ENCODE measurements at regions not wholly inside any gene's neighbourhood (a gene's known extent, or its start where the extent isn't known, plus 50 kb on each side); places are given as distances from the start of the nearest gene placed in this dataset.
A peak's percentile ranks its signal among the peaks of the same experiment; 100 is the strongest.

DNA sequence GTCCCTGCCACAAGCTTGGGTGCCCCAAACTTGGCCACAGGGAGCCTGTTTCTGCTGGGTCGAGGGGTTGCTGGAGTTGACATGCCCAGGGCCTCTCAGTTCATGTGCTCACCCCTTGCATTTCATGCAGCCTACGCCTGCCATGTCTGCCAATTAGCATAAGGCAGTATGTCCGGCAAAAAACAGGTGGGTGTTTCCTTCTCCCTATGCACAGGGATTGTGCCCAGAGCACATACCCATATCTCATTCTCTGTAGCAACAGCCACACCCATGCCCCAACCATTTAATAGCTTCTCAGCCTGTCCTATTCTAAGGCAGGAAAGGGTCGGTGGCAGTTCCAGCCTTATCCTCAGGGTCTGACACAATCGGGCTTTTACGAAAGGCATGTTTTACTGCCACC lies 340.4 kb upstream of the ASIC2 start:
- H3K27ac ChIP-seq (ENCODE audit: low read length): no peak overlapping the region
- H3F3A ChIP-seq (ENCODE audit: insufficient read depth, low read length): no peaks in the 10 kb centered on the region
- H3K9me3 ChIP-seq (replicated peaks; ENCODE audit: insufficient read depth, low read length): no peaks in the 10 kb centered on the region
- no peak for DNase-seq
- no peaks in the 10 kb centered on the region for H4K20me1 ChIP-seq (ENCODE audit: insufficient read depth, low read length)
- no peak overlapping the region for H2AFZ ChIP-seq (ENCODE audit: low read length)
- no peaks in the 10 kb centered on the region for H3K27me3 ChIP-seq (replicated peaks; ENCODE audit: insufficient read depth, low read length)
- H3K36me3 ChIP-seq (replicated peaks; ENCODE audit: insufficient read depth, low read length): no peaks in the 10 kb centered on the region
- no peak overlapping the region for H3K4me2 ChIP-seq (ENCODE audit: low read depth, low read length)
- no peak overlapping the region for H3K9ac ChIP-seq (ENCODE audit: low read length)
- H3K4me1 ChIP-seq (ENCODE audit: low read length): no peaks in the 10 kb centered on the region
- H3K79me2 ChIP-seq (ENCODE audit: low read length): no peaks in the 10 kb centered on the region
- H3K4me3 ChIP-seq (ENCODE audit: low read length): no peak overlapping the region
- TF ChIP-seq EZH2phosphoT487 (IDR thresholded peaks at IDR 0.05; ENCODE audit: low read length) (no peak), EZH2 (optimal IDR thresholded peaks at IDR 0.05; ENCODE audit: low read depth, low read length) (no peak)
- TF ChIP-seq, protein P1, sequence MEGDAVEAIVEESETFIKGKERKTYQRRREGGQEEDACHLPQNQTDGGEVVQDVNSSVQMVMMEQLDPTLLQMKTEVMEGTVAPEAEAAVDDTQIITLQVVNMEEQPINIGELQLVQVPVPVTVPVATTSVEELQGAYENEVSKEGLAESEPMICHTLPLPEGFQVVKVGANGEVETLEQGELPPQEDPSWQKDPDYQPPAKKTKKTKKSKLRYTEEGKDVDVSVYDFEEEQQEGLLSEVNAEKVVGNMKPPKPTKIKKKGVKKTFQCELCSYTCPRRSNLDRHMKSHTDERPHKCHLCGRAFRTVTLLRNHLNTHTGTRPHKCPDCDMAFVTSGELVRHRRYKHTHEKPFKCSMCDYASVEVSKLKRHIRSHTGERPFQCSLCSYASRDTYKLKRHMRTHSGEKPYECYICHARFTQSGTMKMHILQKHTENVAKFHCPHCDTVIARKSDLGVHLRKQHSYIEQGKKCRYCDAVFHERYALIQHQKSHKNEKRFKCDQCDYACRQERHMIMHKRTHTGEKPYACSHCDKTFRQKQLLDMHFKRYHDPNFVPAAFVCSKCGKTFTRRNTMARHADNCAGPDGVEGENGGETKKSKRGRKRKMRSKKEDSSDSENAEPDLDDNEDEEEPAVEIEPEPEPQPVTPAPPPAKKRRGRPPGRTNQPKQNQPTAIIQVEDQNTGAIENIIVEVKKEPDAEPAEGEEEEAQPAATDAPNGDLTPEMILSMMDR (IDR thresholded peaks at IDR 0.05; ENCODE audit: low read length): no peak
- H3K9me2 ChIP-seq (replicated peaks; ENCODE audit: insufficient read depth, low read length): no peaks in the 10 kb centered on the region

GRCh38 chr17:33637534-33637933 lies 344.4 kb upstream of the ASIC2 start:
- H3K27ac ChIP-seq (ENCODE audit: low read length): no peak overlapping the region
- H3K9ac ChIP-seq (ENCODE audit: low read length): no peak overlapping the region

GRCh38 chr17:33639103-33639880 lies 346.2 kb upstream of the ASIC2 start:
- Histone ChIP-seq H3F3A (ENCODE audit: insufficient read depth, low read length) (no peaks in the 10 kb centered on the region), H2AFZ (ENCODE audit: low read length) (no peak overlapping the region), H3K27ac (ENCODE audit: low read length) (no peak overlapping the region), H3K9me2 (replicated peaks; ENCODE audit: insufficient read depth, low read length) (no peaks in the 10 kb centered on the region), H3K4me1 (ENCODE audit: low read length) (no peaks in the 10 kb centered on the region), H3K4me3 (ENCODE audit: low read length) (no peak overlapping the region), H3K27me3 (replicated peaks; ENCODE audit: insufficient read depth, low read length) (no peaks in the 10 kb centered on the region), H3K9me3 (replicated peaks; ENCODE audit: insufficient read depth, low read length) (no peaks in the 10 kb centered on the region), H3K79me2 (ENCODE audit: low read length) (no peaks in the 10 kb centered on the region), H4K20me1 (ENCODE audit: insufficient read depth, low read length) (no peaks in the 10 kb centered on the region), H3K9ac (ENCODE audit: low read length) (no peak overlapping the region), H3K36me3 (replicated peaks; ENCODE audit: insufficient read depth, low read length) (no peaks in the 10 kb centered on the region), H3K4me2 (ENCODE audit: low read depth, low read length) (no peak overlapping the region)
- TF ChIP-seq EZH2phosphoT487 (IDR thresholded peaks at IDR 0.05; ENCODE audit: low read length) (no peak), EZH2 (optimal IDR thresholded peaks at IDR 0.05; ENCODE audit: low read depth, low read length) (no peak)
- TF ChIP-seq, protein P1 (IDR thresholded peaks at IDR 0.05; ENCODE audit: low read length): no peak
- no peak for DNase-seq

More at GRCh38 chr17:33637534-33637933, 344.4 kb upstream of the ASIC2 start:
- Histone ChIP-seq H3F3A (ENCODE audit: insufficient read depth, low read length) (no peaks in the 10 kb centered on the region), H3K4me2 (ENCODE audit: low read depth, low read length) (0 out of 2 replicates have a peak overlapping the region, but pooled peaks have one; percentile 13), H3K4me3 (ENCODE audit: low read length) (no peak overlapping the region), H2AFZ (ENCODE audit: low read length) (no peak overlapping the region), H3K9me3 (replicated peaks; ENCODE audit: insufficient read depth, low read length) (no peaks in the 10 kb centered on the region), H3K36me3 (replicated peaks; ENCODE audit: insufficient read depth, low read length) (no peaks in the 10 kb centered on the region), H3K27me3 (replicated peaks; ENCODE audit: insufficient read depth, low read length) (no peaks in the 10 kb centered on the region), H3K4me1 (ENCODE audit: low read length) (no peaks in the 10 kb centered on the region), H4K20me1 (ENCODE audit: insufficient read depth, low read length) (no peaks in the 10 kb centered on the region), H3K79me2 (ENCODE audit: low read length) (no peaks in the 10 kb centered on the region), H3K9me2 (replicated peaks; ENCODE audit: insufficient read depth, low read length) (no peaks in the 10 kb centered on the region)
- TF ChIP-seq, protein P1 (IDR thresholded peaks at IDR 0.05; ENCODE audit: low read length): no peak
- no peak for TF ChIP-seq EZH2 (optimal IDR thresholded peaks at IDR 0.05; ENCODE audit: low read depth, low read length)
- TF ChIP-seq EZH2phosphoT487 (IDR thresholded peaks at IDR 0.05; ENCODE audit: low read length): no peak
- peak; percentile 59 for DNase-seq

Data from MM.1S (cell line).